Left lobe of liver (tissue), 2 donors: ENCODE measurements at regions not wholly inside any gene's neighbourhood (a gene's known extent, or its start where the extent isn't known, plus 50 kb on each side); places are given as distances from the start of the nearest gene placed in this dataset.

ENCODE experiments used
- ATAC-seq: fragments of 200-7000 bp; cut with Tn5 transposase; one replicate; pipeline ENCODE4 v1.9.1; 2020; ENCODE audit warnings: mild to moderate bottlenecking, moderate library complexity
- DNase-seq: peaks from one replicate; pipeline ENCODE4 v3.0.0-alpha.2; 2020; ENCODE audit warnings: low spot score
- donor health status: DM: no; HTN: no; CAD: no; lungs with moderate emphysema.
- donor health status: DM: no; HTN: yes; CAD: no.

- no peak for ATAC-seq
- no peak for DNase-seq
Observed at GRCh38 chr2:12269041-12269972, 447.4 kb upstream of the TRIB2 start.

- ATAC-seq (no peak), DNase-seq (no peak)
Observed at GRCh38 chr2:12270876-12271588, 445.7 kb upstream of the TRIB2 start.

GRCh38 chr2:12271589-12271984 lies 445.1 kb upstream of the TRIB2 start:
- ATAC-seq (no peak), DNase-seq (no peak)

GRCh38 chr2:12273111-12273510 lies 443.6 kb upstream of the TRIB2 start:
- DNase-seq (no peak), ATAC-seq (no peak)

GRCh38 chr2:12274591-12274990 lies 442.1 kb upstream of the TRIB2 start:
- DNase-seq, result no peak
- no peak for ATAC-seq

GRCh38 chr2:12277241-12278034 lies 439.3 kb upstream of the TRIB2 start:
- ATAC-seq (no peak), DNase-seq (no peak)

- DNase-seq, result no peak
- no peak for ATAC-seq
Observed at GRCh38 chr2:12278217-12278750, 438.5 kb upstream of the TRIB2 start.

GRCh38 chr2:12282780-12283695 lies 433.7 kb upstream of the TRIB2 start:
- no peak for ATAC-seq
- DNase-seq, result no peak

- no peak for DNase-seq
- ATAC-seq, result no peak
Observed at GRCh38 chr2:12284037-12284436, 432.7 kb upstream of the TRIB2 start.

- ATAC-seq, result no peak
- DNase-seq, result no peak
Observed at GRCh38 chr2:12284487-12284886, 432.2 kb upstream of the TRIB2 start.

- ATAC-seq, result no peak
- no peak for DNase-seq
Observed at GRCh38 chr2:12286347-12286746, 430.4 kb upstream of the TRIB2 start.

GRCh38 chr2:12287220-12287751 lies 429.4 kb upstream of the TRIB2 start:
- no peak for ATAC-seq
- DNase-seq, result no peak

- ATAC-seq (no peak), DNase-seq (no peak)
Observed at GRCh38 chr2:12288048-12288447, 428.7 kb upstream of the TRIB2 start.

GRCh38 chr2:12289120-12289802 lies 427.5 kb upstream of the TRIB2 start:
- ATAC-seq, result no peak
- DNase-seq, result no peak

- ATAC-seq (no peak), DNase-seq (no peak)
Observed at GRCh38 chr2:12291303-12291702, 425.4 kb upstream of the TRIB2 start.

- no peak for DNase-seq
- ATAC-seq, result no peak
Observed at GRCh38 chr2:12293874-12294273, 422.9 kb upstream of the TRIB2 start.

GRCh38 chr2:12295856-12296519 lies 420.7 kb upstream of the TRIB2 start:
- ATAC-seq (no peak), DNase-seq (no peak)

GRCh38 chr2:12296915-12297314 lies 419.8 kb upstream of the TRIB2 start:
- ATAC-seq, result no peak
- no peak for DNase-seq

- ATAC-seq (no peak), DNase-seq (no peak)
Observed at GRCh38 chr2:12298352-12298751, 418.4 kb upstream of the TRIB2 start.
